GM21423 (cell line): ENCODE measurements at regions not wholly inside any gene's neighbourhood (a gene's known extent, or its start where the extent isn't known, plus 50 kb on each side); places are given as distances from the start of the nearest gene placed in this dataset.
"Not testable (repeated sequence)": the region's sequence is repeated elsewhere in the genome, so short reads cannot be mapped to it uniquely, and the experiment has no call there.

Experiments used
- ATAC-seq: cut with Tn5 transposase; IDR thresholded peaks from one replicate; pipeline ENCODE4 v1.9.1; 2021; ENCODE audit warnings: mild to moderate bottlenecking, moderate library complexity; ENCODE audit not compliant: unreplicated experiment

- ATAC-seq, result no peak
Observed at GRCh38 chr16:49003992-49004391, 277.6 kb downstream of the CBLN1 start.

DNA sequence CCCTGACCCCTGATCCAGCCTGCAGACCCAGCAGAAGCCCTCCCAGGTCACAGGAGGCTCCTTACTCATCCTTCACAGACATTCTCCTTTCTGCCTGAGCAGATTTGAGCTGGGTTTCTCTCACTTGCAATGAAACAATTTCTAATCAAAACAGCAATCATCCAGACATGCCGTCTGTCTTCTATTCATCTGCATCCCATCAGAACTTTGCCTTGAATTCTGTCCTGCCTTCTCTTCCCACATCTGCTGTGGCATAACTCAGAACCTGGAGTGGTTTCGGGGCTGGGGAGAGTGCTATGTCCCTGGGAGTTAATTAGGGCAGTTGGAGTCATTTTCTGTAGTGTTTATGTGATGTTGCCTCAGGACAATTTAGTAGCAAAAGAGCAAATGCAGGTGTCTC lies 278.6 kb downstream of the CBLN1 start:
- no peak for ATAC-seq

- no peak for ATAC-seq
Observed at GRCh38 chr16:49000594-49000993, 281.0 kb downstream of the CBLN1 start.

DNA sequence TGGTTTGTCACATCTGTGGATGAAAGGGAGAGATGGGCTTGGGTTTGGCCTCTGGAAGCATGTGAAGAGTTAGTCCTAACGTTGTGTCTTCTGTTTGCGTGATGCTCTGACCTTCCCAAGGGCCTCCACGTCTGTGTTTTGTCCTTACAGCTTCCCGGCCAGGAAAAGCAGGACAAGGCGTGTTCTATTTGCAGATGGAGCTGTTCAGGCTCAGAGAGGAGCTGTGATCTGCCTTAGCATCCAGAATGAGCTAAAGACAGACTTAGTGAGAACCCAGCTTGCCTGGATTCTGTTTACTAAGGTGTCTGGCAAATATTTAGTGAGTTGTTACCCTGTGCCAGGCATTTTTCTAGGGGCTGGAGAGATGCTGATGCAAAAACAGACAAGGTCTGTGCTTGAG lies 282.1 kb downstream of the CBLN1 start:
- ATAC-seq, result no peak

DNA sequence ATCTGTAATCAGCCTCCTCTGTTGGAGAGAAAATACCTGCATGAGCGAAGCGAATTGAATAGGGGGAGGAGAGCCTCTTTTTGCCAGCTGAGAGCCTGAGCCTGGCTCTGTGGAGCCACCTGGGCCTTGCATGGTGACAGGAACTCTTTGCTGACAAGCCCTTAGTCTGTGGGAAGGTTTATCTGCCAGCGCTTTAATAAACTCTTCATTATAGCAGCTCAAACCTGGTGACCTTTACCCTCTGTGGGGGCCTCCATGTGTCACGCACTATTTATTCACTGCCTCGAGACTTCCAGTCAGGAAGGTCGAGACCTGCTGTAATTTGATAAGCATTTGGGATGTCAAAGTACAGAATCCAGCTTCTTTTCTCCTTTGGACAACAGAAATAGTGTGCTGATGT lies 282.6 kb downstream of the CBLN1 start:
- no peak for ATAC-seq

DNA sequence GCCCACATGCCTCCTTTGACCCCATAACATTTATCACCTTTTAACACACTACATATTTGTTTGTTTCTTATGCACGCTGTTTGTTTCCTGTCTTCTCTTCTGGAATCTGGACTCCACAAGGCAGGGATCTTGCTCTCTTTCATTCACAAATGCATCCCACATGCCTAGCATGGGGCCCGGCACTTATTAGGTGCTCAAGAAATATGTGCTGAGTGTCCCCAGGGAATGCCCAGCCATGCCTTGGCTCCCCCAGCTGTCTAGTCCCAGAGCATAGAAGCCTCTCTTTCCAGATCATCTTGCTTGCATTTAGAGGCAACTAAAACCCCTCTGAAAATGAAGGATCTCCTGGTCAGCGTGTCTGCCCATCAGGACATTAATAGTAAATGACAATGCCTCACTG lies 283.7 kb downstream of the CBLN1 start:
- ATAC-seq, result no peak

DNA sequence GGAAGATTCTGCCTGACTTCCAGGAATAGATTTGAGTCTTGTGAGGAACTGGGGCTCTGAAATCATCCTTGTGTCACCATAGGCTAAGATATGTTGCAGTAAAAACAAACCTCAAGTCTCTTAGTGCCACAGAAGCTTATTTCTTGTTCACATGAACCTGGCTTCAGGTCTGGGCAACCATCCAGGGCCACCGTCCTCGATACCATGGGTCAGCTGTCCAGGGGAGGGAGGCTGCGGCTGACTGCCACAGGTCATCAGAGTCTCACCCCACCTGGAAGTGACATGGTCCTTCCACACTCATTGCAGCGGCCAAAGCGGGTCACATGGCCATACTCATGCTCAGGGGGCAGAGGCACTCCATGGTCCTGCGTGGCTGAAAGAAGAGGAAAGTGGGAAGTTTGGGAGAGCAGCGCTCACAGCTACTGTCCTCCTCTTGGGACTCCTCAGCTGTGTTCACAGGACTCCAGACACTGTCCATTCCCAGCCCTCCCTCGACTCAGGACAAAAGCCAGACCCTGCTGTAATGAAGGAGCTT lies 284.5 kb downstream of the CBLN1 start:
- no peak for ATAC-seq

GRCh38 chr16:48978501-48978900 lies 303.1 kb downstream of the CBLN1 start:
- ATAC-seq, result no peak

- no peak for ATAC-seq
Observed at GRCh38 chr16:48972236-48972635, 309.4 kb downstream of the CBLN1 start.

DNA sequence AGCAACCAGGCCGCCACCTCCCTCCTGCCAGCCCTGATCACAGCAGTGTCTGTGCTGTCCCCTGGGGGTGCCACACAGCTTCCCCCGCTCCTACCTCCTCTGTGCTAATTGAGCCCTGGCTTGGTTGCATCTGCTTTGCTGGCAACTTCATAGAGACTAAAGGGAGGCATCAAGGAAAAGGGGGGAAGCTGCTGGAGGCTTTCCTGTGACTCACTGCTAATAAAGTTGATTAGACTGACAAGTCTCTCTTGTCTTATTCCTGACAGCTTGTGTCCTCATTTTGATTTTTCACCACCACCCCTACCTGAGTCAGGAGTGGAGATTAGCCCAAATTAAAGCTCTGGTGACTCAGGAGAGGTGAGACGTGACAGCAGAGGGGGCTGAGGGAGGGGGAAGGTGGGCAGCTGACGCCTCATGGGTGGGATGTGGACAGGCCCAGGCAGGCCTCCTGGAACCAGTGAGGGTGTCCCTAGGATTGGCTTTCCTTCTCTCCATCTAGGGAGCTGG lies 310.0 kb downstream of the CBLN1 start:
- ATAC-seq, result no peak

GRCh38 chr16:48970216-48970615 lies 311.4 kb downstream of the CBLN1 start:
- ATAC-seq, result no peak

DNA sequence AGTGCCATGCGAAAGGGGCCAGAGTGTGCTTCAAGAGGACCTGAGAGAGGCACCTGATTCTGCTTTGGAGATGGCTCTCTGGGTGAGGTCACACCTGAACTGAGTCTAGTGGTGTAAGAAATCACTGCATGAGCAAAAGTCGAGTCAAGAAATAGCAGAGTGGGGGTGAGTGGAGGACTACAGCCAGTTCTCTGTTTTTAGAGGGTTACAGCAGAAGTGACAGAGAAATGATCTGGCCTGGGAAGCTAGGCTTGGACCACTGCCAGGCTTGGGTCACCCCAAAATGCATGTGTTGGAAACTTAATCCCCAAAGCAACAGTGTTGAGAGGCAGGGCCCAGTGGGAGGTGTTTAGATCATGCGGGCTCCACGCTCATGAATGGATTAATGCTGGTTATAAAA lies 312.0 kb downstream of the CBLN1 start:
- no peak for ATAC-seq

- ATAC-seq, result no peak
Observed at GRCh38 chr16:48965386-48965785, 316.3 kb downstream of the CBLN1 start.

GRCh38 chr16:48963901-48964615 lies 317.6 kb downstream of the CBLN1 start:
- ATAC-seq, result no peak

GRCh38 chr16:48963306-48963705 lies 318.3 kb downstream of the CBLN1 start:
- ATAC-seq, result no peak

GRCh38 chr16:48961546-48961945 lies 320.1 kb downstream of the CBLN1 start:
- no peak for ATAC-seq

DNA sequence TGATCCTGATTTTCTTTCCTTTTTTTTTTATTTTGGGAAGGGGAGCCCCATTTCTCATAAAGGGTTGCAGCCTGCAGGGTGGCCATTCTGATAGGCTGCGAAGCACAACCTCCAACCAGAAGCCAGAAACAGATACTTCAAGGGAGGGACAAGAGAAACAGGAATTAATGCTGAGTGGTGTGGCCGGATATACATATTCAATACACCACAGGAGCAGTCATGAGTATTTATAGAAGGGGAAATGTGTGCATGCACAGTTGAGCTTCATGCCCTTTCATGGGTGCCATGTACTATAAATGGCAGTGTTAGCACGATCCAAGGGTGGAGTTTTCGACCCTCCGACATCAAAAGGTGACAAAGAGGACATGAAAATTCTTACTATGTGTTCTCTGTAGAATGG lies 320.8 kb downstream of the CBLN1 start:
- ATAC-seq, result no peak

DNA sequence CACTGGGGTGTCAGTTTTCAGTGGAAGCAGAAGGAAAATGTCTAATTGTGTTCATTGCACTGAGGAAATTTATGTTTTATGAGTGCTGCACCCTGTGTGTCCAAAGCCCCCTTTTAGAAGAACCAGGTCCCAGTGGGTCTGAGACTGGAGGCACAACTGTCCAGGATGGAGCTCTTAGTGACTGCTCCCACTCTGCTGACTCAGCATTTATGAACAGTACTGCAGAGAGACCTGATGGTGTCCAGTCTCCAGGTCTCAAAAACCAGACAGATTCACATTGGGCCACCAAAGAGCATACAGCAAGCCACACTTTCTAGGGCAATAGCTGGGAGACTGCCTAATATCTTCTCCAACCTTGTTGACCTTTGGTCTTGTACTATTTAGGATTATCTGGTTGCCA lies 321.9 kb downstream of the CBLN1 start:
- no peak for ATAC-seq

DNA sequence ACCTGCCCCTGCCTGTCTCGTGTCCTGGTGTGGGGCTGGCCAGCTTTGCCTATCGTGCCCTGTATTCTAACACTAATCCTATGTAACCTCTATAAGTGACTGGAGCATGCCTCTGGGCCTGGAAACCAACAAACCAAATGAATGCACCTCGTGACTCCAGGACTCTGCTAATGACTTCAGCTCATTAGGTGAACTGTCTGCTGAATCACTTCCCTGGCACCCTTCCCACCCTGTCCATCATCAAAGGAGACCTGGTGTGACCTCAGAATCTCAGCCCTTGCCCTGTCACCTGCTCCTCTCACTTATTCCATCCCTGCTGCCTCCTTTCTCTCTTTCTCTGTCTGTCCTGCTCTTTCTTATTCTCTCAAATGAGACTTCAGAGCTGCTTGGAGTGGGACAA lies 322.4 kb downstream of the CBLN1 start:
- ATAC-seq, result no peak

DNA sequence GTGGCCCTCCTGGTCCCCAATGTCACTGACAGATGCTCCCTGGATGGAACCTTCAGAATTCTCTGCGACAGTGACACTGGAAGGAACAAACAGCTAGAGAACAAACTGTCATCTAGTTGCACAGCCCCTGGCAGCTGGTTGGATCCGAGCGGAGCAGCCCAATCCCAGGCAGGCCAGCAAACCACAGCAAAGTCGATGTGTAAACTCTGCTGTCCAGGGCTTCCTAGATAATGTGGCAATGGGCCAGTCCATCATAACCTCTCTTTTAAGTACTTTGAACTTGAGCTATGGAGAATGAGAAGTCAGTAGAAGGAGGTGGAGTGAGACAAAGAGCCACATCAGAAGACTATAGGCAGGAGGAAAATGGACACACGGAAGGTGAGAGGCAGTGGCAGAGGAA lies 323.0 kb downstream of the CBLN1 start:
- ATAC-seq, result no peak

DNA sequence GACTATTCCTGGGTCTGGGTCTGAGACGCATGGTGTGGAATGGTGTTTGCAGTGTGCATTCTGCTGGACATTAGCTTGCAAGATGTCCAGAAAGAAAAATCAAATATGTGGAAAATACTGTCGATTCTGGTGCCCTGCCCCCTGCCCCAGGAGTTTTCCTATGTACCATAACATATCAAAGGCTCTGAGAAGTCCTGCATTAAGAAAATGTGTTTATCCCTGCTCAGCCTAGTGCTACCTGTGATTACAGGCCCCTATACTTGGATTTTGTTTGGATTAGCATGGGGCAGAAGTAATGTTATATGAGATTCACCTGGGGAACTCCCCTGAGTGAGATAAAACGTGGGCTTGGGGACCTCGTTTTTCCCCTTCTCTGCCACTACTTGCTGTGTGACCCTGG lies 325.0 kb downstream of the CBLN1 start:
- no peak for ATAC-seq

GRCh38 chr16:48955837-48956236 lies 325.8 kb downstream of the CBLN1 start:
- ATAC-seq, result no peak

- not testable (repeated sequence) for ATAC-seq
Observed at GRCh38 chr16:48951621-48952125, 330.0 kb downstream of the CBLN1 start.
